H9 (cell line): ENCODE measurements at regions not wholly inside any gene's neighbourhood (a gene's known extent, or its start where the extent isn't known, plus 50 kb on each side); places are given as distances from the start of the nearest gene placed in this dataset.

Experiments used
- DNase-seq: peaks from one replicate; pipeline ENCODE4 v3.0.0-alpha.2; 2017
- H2AFZ ChIP-seq: one replicate; pipeline ENCODE4 v1.6.1; 2013; ENCODE audit warnings: mild to moderate bottlenecking, low read length, control low read depth, moderate library complexity
- H2AK5ac ChIP-seq: 2 replicates; pipeline ENCODE4 v1.6.1; 2013; ENCODE audit warnings: low read length, control low read depth, mixed read lengths; ENCODE audit not compliant: insufficient read length
- H2BK120ac ChIP-seq: one replicate; pipeline ENCODE4 v1.6.1; 2013; ENCODE audit warnings: low read depth, mild to moderate bottlenecking, low read length, control low read depth, inconsistent platforms; ENCODE audit not compliant: poor library complexity, severe bottlenecking
- H2BK12ac ChIP-seq: 2 replicates; pipeline ENCODE4 v1.6.1; 2013; ENCODE audit warnings: low read length, control low read depth, mixed read lengths, low read depth; ENCODE audit not compliant: insufficient read length
- H2BK15ac ChIP-seq: 2 replicates; pipeline ENCODE4 v1.6.1; 2013; ENCODE audit warnings: low read depth, low read length, control low read depth
- H2BK20ac ChIP-seq: one replicate; pipeline ENCODE4 v1.6.1; 2013; ENCODE audit warnings: low read depth, mild to moderate bottlenecking, low read length, control low read depth, inconsistent platforms; ENCODE audit not compliant: poor library complexity, severe bottlenecking
- H2BK5ac ChIP-seq: 2 replicates; pipeline ENCODE4 v1.6.1; 2013; ENCODE audit warnings: low read length, control low read depth, mixed read lengths; ENCODE audit not compliant: insufficient read length
- H3K14ac ChIP-seq: 2 replicates; pipeline ENCODE4 v1.6.1; 2013; ENCODE audit warnings: low read length, control low read depth; ENCODE audit not compliant: insufficient read depth
- H3K18ac ChIP-seq: 2 replicates; pipeline ENCODE4 v1.6.1; 2013; ENCODE audit warnings: low read depth, mild to moderate bottlenecking, mixed read lengths, low read length, control low read depth; ENCODE audit not compliant: insufficient read length
- H3K23ac ChIP-seq: 2 replicates; pipeline ENCODE4 v1.6.1; 2013; ENCODE audit warnings: low read length, control low read depth, mixed read lengths, low read depth; ENCODE audit not compliant: insufficient read length
- H3K23me2 ChIP-seq: 2 replicates; pipeline ENCODE4 v1.6.1; 2013; ENCODE audit warnings: low read depth, mild to moderate bottlenecking, mixed read lengths, low read length, control low read depth; ENCODE audit not compliant: insufficient read length, poor library complexity, severe bottlenecking
- H3K27ac ChIP-seq: 2 replicates; pipeline ENCODE4 v1.5.1; 2013; ENCODE audit warnings: low read length, control low read depth, mixed read lengths, low read depth; ENCODE audit not compliant: insufficient read length
- H3K27me3 ChIP-seq: 2 replicates; pipeline ENCODE4 v1.6.1; 2013; ENCODE audit warnings: low read length, control low read depth, inconsistent platforms; ENCODE audit not compliant: insufficient read depth
- H3K4ac ChIP-seq: 2 replicates; pipeline ENCODE4 v1.6.1; 2013; ENCODE audit warnings: low read depth, mild to moderate bottlenecking, control low read depth, inconsistent platforms, low read length, moderate library complexity
- H3K4me1 ChIP-seq: 2 replicates; pipeline ENCODE4 v1.6.1; 2013; ENCODE audit warnings: low read length, control low read depth, inconsistent platforms; ENCODE audit not compliant: insufficient read depth
- H3K4me2 ChIP-seq: 2 replicates; pipeline ENCODE4 v1.6.1; 2013; ENCODE audit warnings: low read length, control low read depth, mixed read lengths; ENCODE audit not compliant: insufficient read length, insufficient read depth
- H3K56ac ChIP-seq: 2 replicates; pipeline ENCODE4 v1.6.1; 2013; ENCODE audit warnings: low read depth, mild to moderate bottlenecking, mixed read lengths, low read length, control low read depth; ENCODE audit not compliant: insufficient read length
- H3K79me1 ChIP-seq: 2 replicates; pipeline ENCODE4 v1.6.1; 2013; ENCODE audit warnings: low read depth, mild to moderate bottlenecking, moderate library complexity, low read length, control low read depth, inconsistent platforms; ENCODE audit not compliant: insufficient read depth, poor library complexity, severe bottlenecking
- H3K79me2 ChIP-seq: 2 replicates; pipeline ENCODE4 v1.6.1; 2013; ENCODE audit warnings: low read length, control low read depth, inconsistent platforms; ENCODE audit not compliant: insufficient read depth
- H3K9ac ChIP-seq: 2 replicates; pipeline ENCODE4 v1.6.1; 2013; ENCODE audit warnings: low read length, control low read depth, mixed read lengths; ENCODE audit not compliant: insufficient read length; ENCODE audit errors: extremely low read depth
- H3K9me3 ChIP-seq: one replicate; pipeline ENCODE4 v1.6.1; 2013; ENCODE audit warnings: low read depth, low read length, inconsistent platforms; ENCODE audit not compliant: control insufficient read depth
- H3T11ph ChIP-seq: one replicate; pipeline ENCODE4 v1.6.1; 2013; ENCODE audit warnings: mild to moderate bottlenecking, low read length, control low read depth, inconsistent platforms
- H4K20me1 ChIP-seq: one replicate; pipeline ENCODE4 v1.6.1; 2013; ENCODE audit not compliant: control insufficient read depth, insufficient read length, insufficient read depth
- H4K5ac ChIP-seq: 2 replicates; pipeline ENCODE4 v1.6.1; 2013; ENCODE audit warnings: low read depth, mild to moderate bottlenecking, mixed read lengths, low read length, control low read depth; ENCODE audit not compliant: insufficient read length
- H4K8ac ChIP-seq: replicated peaks from 2 replicates; pipeline ENCODE4 v1.6.1; 2013; ENCODE audit warnings: low read length, control low read depth, mixed read lengths, low read depth; ENCODE audit not compliant: insufficient read length
- H4K91ac ChIP-seq: 2 replicates; pipeline ENCODE4 v1.6.1; 2013; ENCODE audit warnings: low read depth, mild to moderate bottlenecking, moderate library complexity, mixed read lengths, low read length, control low read depth; ENCODE audit not compliant: insufficient read length
- H3K27ac Mint-ChIP-seq, 3 experiments: 2 replicates in 2 of 3; 3 replicates in 1 of 3; pipeline ENCODE4 v1.8.0; 2020 to 2021; ENCODE audit warnings: mixed read lengths in 3 of 3, mild to moderate bottlenecking in 1 of 3, moderate library complexity in 1 of 3
- H3K27me3 Mint-ChIP-seq: 2 replicates; pipeline ENCODE4 v1.8.0; 2021; ENCODE audit warnings: low read depth, mild to moderate bottlenecking, moderate library complexity, mixed read lengths
- H3K36me3 Mint-ChIP-seq, 3 experiments: 2 replicates in 2 of 3; 3 replicates in 1 of 3; pipeline ENCODE4 v1.8.0; 2020 to 2021; ENCODE audit warnings: low read depth in 3 of 3, mixed read lengths in 3 of 3; ENCODE audit not compliant: insufficient read depth in 1 of 3
- H3K4me1 Mint-ChIP-seq, 2 experiments: 2 replicates each; pipeline ENCODE4 v1.8.0; 2020; ENCODE audit warnings: mixed read lengths in 2 of 2
- H3K4me3 Mint-ChIP-seq, 2 experiments: 2 replicates in 1 of 2; 3 replicates in 1 of 2; pipeline ENCODE4 v1.8.0; 2020 to 2021; ENCODE audit warnings: mild to moderate bottlenecking in 2 of 2, mixed read lengths in 2 of 2, moderate library complexity in 1 of 2
- H3K9me3 Mint-ChIP-seq, 2 experiments: 2 replicates in 1 of 2; 3 replicates in 1 of 2; pipeline ENCODE4 v1.8.0; 2020; ENCODE audit warnings: mild to moderate bottlenecking in 2 of 2, mixed read lengths in 2 of 2, moderate library complexity in 1 of 2
- CTCF ChIP-seq: fragments of 200-600 bp; sonication (generic); conservative IDR thresholded peaks from 3 replicates; pipeline ENCODE4 v1.8.0; 2021; ENCODE audit warnings: antibody characterized with exemption, mild to moderate bottlenecking
- WGBS: extraction: QIAGEN DNeasy Blood & Tissue Kit; methylation state at CpG from one replicate; pipeline ENCODE4 v1.1.7; 2013; ENCODE audit warnings: missing lambda C conversion rate, low lambda C conversion rate, mixed read lengths; ENCODE audit not compliant: insufficient read length; ENCODE audit errors: extremely low coverage; 5-methylcytosine and 5-hydroxymethylcytosine counted together

GRCh38 chr1:79422726-79423125 lies 416.2 kb upstream of the ADGRL4 start:
- no peak overlapping the region for H2BK5ac ChIP-seq
- H2AFZ ChIP-seq, result no peak overlapping the region
- H3K79me2 ChIP-seq, result no peaks in the 10 kb centered on the region
- H3K27me3 Mint-ChIP-seq, result no peaks in the 10 kb centered on the region; the same call in 1 of the 2 replicates
- no peak overlapping the region for H4K8ac ChIP-seq
- no peak overlapping the region for H2BK12ac ChIP-seq
- H3K4me1 ChIP-seq, result no peaks in the 10 kb centered on the region
- H3K4me3 Mint-ChIP-seq, result no peak overlapping the region
- H3K9me3 ChIP-seq, result no peaks in the 10 kb centered on the region
- no peak overlapping the region for H2AK5ac ChIP-seq
- no peak overlapping the region for H3K27ac ChIP-seq
- no peak overlapping the region for H3K27ac Mint-ChIP-seq
- H3K4me1 Mint-ChIP-seq, result no peaks in the 10 kb centered on the region
- no peak overlapping the region for H3K4ac ChIP-seq
- no peak overlapping the region for H3T11ph ChIP-seq
- no peak for TF ChIP-seq CTCF
- no CpG with 5 or more reads among the region's 2 CpGs for WGBS
- H3K23me2 ChIP-seq, result no peaks in the 10 kb centered on the region
- H2BK15ac ChIP-seq, result no peak overlapping the region
- no peak overlapping the region for H3K4me2 ChIP-seq
- no peak overlapping the region for H3K14ac ChIP-seq
- H4K91ac ChIP-seq, result no peak overlapping the region
- no peak overlapping the region for H3K56ac ChIP-seq
- no peak overlapping the region for H3K9ac ChIP-seq
- DNase-seq, result no peak
- H3K27me3 ChIP-seq, result no peaks in the 10 kb centered on the region
- no peak overlapping the region for H4K5ac ChIP-seq
- H2BK20ac ChIP-seq, result no peak overlapping the region
- no peaks in the 10 kb centered on the region for H4K20me1 ChIP-seq
- H3K18ac ChIP-seq, result no peak overlapping the region
- H3K23ac ChIP-seq, result no peak overlapping the region
- H2BK120ac ChIP-seq, result no peak overlapping the region
- no peaks in the 10 kb centered on the region for H3K79me1 ChIP-seq
- no peaks in the 10 kb centered on the region for H3K36me3 Mint-ChIP-seq
- peaks cover 0 to 2% of the 10 kb centered on the region in 2 experiments; a peak in 1 of 5 replicates for H3K9me3 Mint-ChIP-seq
